GM03348 (cell line): ENCODE measurements at regions not wholly inside any gene's neighbourhood (a gene's known extent, or its start where the extent isn't known, plus 50 kb on each side); places are given as distances from the start of the nearest gene placed in this dataset.

Experiments used
- DNase-seq: peaks from one replicate; pipeline ENCODE4 v3.0.0; 2012; ENCODE audit warnings: low spot score

DNA sequence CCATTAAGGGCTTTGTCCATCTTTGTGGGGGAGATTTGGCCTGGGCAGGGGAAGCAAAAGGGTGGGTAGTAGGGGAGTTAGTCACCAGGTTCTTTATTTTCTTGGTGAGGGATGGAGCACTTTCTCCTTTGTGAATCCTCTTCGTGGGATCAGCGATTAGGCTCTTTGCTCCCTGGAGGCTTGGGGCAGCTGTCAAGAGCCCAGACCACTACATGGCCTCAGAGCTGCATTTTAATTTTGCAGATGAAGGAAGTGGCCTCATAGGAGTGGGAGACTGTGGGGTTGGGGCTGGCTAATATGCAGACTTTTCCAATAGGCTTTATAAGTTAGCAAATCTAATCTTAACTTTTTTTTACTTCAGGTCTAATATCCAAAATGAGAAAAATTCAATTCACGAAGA, 168.1 kb upstream of the DEFB112 start:
- DNase-seq = no peak

- DNase-seq = no peak
Measured at GRCh38 chr6:50236164-50236563, 186.4 kb upstream of the DEFB112 start.

DNA sequence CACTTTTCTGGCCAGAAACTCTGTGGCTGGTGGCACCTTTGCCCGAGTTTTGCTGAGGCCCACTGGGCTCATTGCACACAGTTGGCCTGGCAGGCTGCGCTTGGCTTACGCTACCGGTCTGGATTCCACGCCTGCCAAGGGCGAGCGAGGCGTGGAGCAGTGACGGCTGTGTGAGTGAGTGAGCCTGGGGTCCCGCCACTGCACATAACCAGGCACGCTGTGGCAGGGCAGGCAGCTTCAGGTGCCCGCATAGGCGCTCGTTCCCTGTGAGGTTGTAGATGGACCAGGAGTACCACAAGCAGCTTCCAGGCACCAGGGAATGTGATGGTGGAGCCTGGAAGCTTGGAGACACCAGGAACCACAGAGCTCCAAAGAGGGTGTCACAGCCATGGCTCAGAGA, 190.1 kb upstream of the DEFB112 start:
- no peak for DNase-seq

DNA sequence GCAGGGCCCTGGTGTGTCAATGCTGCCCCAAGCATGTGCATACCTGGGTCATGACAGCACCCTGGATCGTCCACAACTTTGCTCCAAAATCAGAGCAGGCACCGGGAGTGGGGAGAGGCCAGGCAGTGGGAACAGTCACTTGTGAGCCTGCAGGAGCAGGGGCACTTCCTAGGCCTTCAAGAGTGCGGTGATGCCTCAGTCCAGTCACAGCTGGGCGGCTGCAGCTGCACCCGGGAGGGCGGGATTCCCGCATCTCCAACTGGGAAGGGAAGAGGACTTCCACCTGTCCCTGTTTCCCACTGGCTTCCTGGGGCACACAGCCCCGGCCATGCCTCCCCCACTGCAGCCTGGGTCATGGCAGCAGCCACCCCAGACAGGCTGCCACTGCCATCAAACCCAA, 191.3 kb upstream of the DEFB112 start:
- DNase-seq = no peak

- no peak for DNase-seq
Measured at GRCh38 chr6:50249493-50249892, 199.8 kb upstream of the DEFB112 start.

- no peak for DNase-seq
Measured at GRCh38 chr6:50257322-50257721, 207.6 kb upstream of the DEFB112 start.

- DNase-seq = no peak
Measured at GRCh38 chr6:50259903-50260302, 210.2 kb upstream of the DEFB112 start.

DNA sequence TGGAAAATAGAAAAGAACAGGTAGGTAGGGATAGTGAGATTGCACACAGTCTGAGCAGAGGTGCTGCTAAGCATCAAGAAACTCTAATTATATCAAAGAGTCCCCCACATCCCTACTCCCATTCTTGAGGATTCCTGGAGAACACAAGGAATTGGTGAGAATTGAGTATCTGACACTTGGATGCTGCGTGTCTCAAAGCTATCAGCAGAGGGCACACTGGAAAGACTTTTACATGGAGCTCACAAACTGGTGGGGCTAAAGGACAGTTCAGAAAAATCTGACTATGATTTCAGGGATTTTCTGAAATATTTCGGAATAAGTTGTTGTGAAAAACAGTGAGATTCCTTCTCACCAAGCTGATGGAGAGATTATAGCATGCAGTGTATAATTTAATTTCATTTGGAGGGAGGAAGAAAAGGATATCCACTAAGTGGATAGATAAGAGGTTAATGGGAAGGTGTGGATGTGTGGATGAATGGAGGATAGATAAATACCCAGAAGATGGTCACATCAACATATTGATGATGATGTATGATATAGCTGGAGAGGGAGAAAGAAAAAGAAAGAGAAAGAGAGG, 215.4 kb upstream of the DEFB112 start:
- DNase-seq = no peak

DNA sequence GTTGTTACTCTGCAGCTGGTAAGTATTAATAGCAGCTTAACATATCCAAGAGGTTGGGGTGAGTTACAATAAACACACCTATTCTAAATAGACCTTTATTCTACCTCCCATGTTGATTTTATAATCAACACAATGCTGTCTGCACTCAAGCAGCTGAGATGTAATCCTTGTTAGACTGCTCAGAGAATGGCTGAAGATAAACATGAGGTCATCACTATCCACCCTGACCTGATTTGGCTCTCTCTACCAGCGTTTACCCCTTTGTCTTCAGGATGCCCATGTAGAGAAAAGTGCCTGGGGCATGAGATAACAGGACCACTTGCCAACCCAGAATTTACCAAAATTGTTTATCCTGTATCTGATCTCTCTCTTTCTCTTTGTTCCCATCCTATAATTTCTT, 220.7 kb upstream of the DEFB112 start:
- DNase-seq = no peak

DNA sequence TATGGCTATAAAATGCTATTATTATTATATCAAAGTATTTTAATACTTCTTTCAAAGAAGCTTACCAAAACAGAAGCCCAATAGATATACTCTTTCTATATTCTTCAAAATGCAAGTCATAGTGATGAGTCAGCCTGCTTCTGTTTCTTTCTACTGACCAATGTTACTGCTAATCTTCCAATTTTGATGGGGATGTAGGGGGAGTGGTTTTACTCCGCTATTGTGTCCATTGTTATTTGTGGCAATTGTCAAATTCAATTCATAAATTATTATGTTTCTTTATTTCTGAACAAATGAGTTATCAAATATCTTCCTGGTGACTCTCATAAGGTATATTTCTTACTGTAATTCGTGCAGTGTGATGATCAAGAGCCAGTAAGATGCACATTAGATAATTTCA, 221.5 kb upstream of the DEFB112 start:
- DNase-seq = no peak

- no peak for DNase-seq
Measured at GRCh38 chr6:50271817-50272216, 222.1 kb upstream of the DEFB112 start.

DNA sequence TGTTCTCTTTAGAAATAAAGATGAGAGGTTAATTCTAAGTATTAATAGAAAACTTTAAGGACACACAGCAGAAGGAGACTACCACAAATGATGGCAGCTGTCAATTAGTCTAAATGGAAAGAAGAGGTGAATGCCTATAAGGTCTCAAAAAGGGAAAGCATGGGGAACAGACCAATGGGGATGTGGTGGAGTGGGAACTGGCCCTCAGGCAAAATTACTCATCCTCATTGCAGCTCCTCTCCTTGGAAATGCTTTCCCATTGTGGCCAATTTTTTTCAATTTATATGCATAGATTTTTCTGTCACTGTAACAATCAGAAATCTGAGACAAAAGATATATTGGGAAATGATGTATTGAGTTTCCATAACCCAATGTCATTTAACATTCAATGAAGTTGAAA, 222.9 kb upstream of the DEFB112 start:
- no peak for DNase-seq

- no peak for DNase-seq
Measured at GRCh38 chr6:50276771-50277261, 227.1 kb upstream of the DEFB112 start.

- DNase-seq = no peak
Measured at GRCh38 chr6:50277774-50278173, 228.0 kb upstream of the DEFB112 start.

DNA sequence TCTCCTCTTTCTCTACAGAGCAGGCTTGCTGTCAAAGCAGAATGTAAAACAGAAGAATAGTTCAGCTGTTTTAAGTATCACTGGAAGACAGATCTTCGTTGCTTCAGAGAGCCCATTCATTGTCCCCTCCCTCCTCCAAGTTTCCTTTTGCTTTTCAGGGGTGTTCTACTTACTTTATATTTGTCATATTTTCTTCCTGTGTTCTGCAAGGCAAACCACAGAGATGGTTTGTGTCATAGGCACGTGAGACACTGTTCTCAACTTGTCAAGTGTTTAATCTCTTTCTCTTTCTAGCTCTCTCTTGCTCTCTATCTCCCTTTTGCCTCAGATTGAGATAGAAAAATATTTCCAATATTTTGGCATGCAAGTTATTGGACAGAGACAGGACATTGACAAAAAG, 228.9 kb upstream of the DEFB112 start:
- no peak for DNase-seq

GRCh38 chr6:50285735-50286134, 236.0 kb upstream of the DEFB112 start:
- DNase-seq = no peak

GRCh38 chr6:50288241-50288640, 238.5 kb upstream of the DEFB112 start:
- DNase-seq = no peak

DNA sequence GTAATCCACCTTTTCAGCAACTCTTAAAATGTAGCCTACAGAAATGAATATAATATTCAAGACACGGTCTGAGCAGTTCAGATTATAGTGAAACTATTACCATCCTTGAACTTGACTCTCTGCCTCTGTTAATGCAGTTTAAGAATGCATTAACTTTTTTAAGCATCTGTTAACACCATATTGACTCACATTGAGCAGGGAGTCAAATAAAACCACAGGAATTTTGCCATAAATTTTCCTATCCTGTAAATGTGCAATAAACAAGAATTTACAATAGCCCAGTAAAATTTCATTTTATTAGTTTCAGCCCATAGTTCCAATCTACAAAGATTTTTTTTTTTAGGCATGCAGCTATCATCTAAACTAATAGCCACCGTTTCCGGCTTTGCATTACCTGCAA, 239.2 kb upstream of the DEFB112 start:
- DNase-seq = no peak

- no peak for DNase-seq
Measured at GRCh38 chr6:50289366-50289765, 239.6 kb upstream of the DEFB112 start.

GRCh38 chr6:50301307-50301706, 251.6 kb upstream of the DEFB112 start:
- DNase-seq = no peak

- no peak for DNase-seq
Measured at GRCh38 chr6:50305660-50306059, 255.9 kb upstream of the DEFB112 start.

- DNase-seq = no peak
Measured at GRCh38 chr6:50318536-50318935, 268.8 kb upstream of the DEFB112 start.

DNA sequence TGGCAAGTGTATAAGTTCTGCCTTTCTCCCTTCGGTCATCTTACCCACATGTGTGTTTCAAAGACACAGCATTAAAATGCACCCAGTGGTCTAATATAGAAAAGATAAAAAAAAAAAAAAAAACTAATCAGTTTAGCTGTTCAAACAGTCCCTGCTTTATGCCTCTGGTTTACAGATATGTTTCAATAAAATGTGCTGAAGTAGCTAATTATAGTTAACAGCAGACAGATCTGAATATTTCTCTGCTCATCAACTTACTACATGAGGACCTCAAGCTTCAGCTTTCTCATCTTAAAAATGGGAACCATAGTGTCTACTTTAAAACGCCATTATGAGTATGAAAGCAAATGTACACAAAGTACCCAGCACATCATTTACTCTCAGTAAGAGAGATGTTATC, 280.6 kb upstream of the DEFB112 start:
- DNase-seq = no peak

- no peak for DNase-seq
Measured at GRCh38 chr6:50330963-50331362, 281.2 kb upstream of the DEFB112 start.

GRCh38 chr6:50333696-50334095, 284.0 kb upstream of the DEFB112 start:
- no peak for DNase-seq
